Neural progenitor cell (in vitro differentiated cells): ENCODE measurements at regions not wholly inside any gene's neighbourhood (a gene's known extent, or its start where the extent isn't known, plus 50 kb on each side); places are given as distances from the start of the nearest gene placed in this dataset.
"Not testable (repeated sequence)": the region's sequence is repeated elsewhere in the genome, so short reads cannot be mapped to it uniquely, and the experiment has no call there.

Experiments used
- DNase-seq: peaks from one replicate; pipeline ENCODE4 v3.0.0-alpha.2; 2016; ENCODE audit warnings: low spot score
- H2AFZ ChIP-seq: fragments of 200-600 bp; sonication (generic); replicated peaks from 2 replicates; pipeline ENCODE4 v1.6.1; 2016; ENCODE audit warnings: antibody characterized with exemption
- H3F3A ChIP-seq: fragments of 200-600 bp; sonication (generic); 2 replicates; pipeline ENCODE4 v1.6.1; 2016; ENCODE audit warnings: antibody characterized with exemption, low read depth
- H3K27ac ChIP-seq: fragments of 200-600 bp; sonication (generic); 2 replicates; pipeline ENCODE4 v1.5.1; 2016; ENCODE audit warnings: mild to moderate bottlenecking
- H3K27me3 ChIP-seq: fragments of 200-600 bp; sonication (generic); 2 replicates; pipeline ENCODE4 v1.6.1; 2016; ENCODE audit warnings: mild to moderate bottlenecking, moderate library complexity
- H3K36me3 ChIP-seq: fragments of 200-600 bp; sonication (generic); 2 replicates; pipeline ENCODE4 v1.5.1; 2016
- H3K4me1 ChIP-seq: fragments of 200-600 bp; sonication (generic); 2 replicates; pipeline ENCODE4 v1.6.1; 2016; ENCODE audit warnings: mixed run types
- H3K4me2 ChIP-seq: fragments of 200-600 bp; sonication (generic); 2 replicates; pipeline ENCODE4 v1.6.1; 2016
- H3K4me3 ChIP-seq: fragments of 200-600 bp; sonication (generic); 2 replicates; pipeline ENCODE4 v1.5.1; 2016
- H3K79me2 ChIP-seq: fragments of 200-600 bp; sonication (generic); 2 replicates; pipeline ENCODE4 v1.6.1; 2016; ENCODE audit warnings: low read depth
- H3K9ac ChIP-seq: fragments of 200-600 bp; sonication (generic); 2 replicates; pipeline ENCODE4 v1.6.1; 2016
- H3K9me3 ChIP-seq: fragments of 200-600 bp; sonication (generic); 2 replicates; pipeline ENCODE4 v1.5.1; 2016; ENCODE audit warnings: low read depth
- H4K20me1 ChIP-seq: fragments of 200-600 bp; sonication (generic); 2 replicates; pipeline ENCODE4 v1.6.1; 2016; ENCODE audit warnings: low read depth
- H3K27ac Mint-ChIP-seq: 3 replicates; pipeline ENCODE4 v1.8.0; 2021; ENCODE audit warnings: mixed read lengths
- H3K27me3 Mint-ChIP-seq: 2 replicates; pipeline ENCODE4 v1.8.0; 2022; ENCODE audit warnings: low read depth, mild to moderate bottlenecking, inconsistent platforms, moderate library complexity, mixed read lengths; ENCODE audit not compliant: insufficient read depth
- H3K36me3 Mint-ChIP-seq: 3 replicates; pipeline ENCODE4 v1.8.0; 2021; ENCODE audit warnings: mixed read lengths
- H3K4me1 Mint-ChIP-seq: 3 replicates; pipeline ENCODE4 v1.8.0; 2021; ENCODE audit warnings: mixed read lengths
- H3K4me3 Mint-ChIP-seq: 3 replicates; pipeline ENCODE4 v1.8.0; 2021; ENCODE audit warnings: mild to moderate bottlenecking, moderate library complexity, mixed read lengths
- H3K9me3 Mint-ChIP-seq: 3 replicates; pipeline ENCODE4 v1.8.0; 2020; ENCODE audit warnings: mixed read lengths
- CTCF ChIP-seq: fragments of 200-600 bp; sonication (generic); IDR thresholded peaks from 2 replicates; pipeline ENCODE4 v1.5.1; 2017; ENCODE audit warnings: antibody characterized with exemption, mild to moderate bottlenecking
- EZH2 ChIP-seq: fragments of 200-600 bp; sonication (generic); IDR thresholded peaks from 2 replicates; pipeline ENCODE4 v1.6.1; 2017; ENCODE audit warnings: antibody characterized with exemption, mild to moderate bottlenecking, moderate library complexity
- EZH2phosphoT487 ChIP-seq: fragments of 200-600 bp; sonication (generic); IDR thresholded peaks from 2 replicates; pipeline ENCODE4 v1.6.1; 2017; ENCODE audit warnings: antibody characterized with exemption

GRCh38 chr6:68026483-68026882 is 608.6 kb upstream of the ADGRB3 start:
- H3K36me3 ChIP-seq: no peaks in the 10 kb centered on the region
- H3K79me2 ChIP-seq: no peaks in the 10 kb centered on the region
- H3K4me1 ChIP-seq: no peaks in the 10 kb centered on the region
- H3K9ac ChIP-seq: no peak overlapping the region
- Mint-ChIP-seq H3K4me1 (no peaks in the 10 kb centered on the region), H3K4me3 (no peak overlapping the region), H3K27me3 (no peaks in the 10 kb centered on the region), H3K9me3 (peaks cover 4% of the 10 kb centered on the region), H3K27ac (no peak overlapping the region), H3K36me3 (no peaks in the 10 kb centered on the region)
- DNase-seq: no peak
- no peaks in the 10 kb centered on the region for H3K9me3 ChIP-seq
- TF ChIP-seq EZH2: no peak
- TF ChIP-seq CTCF: no peak
- no peak for TF ChIP-seq EZH2phosphoT487
- H3F3A ChIP-seq: no peaks in the 10 kb centered on the region
- no peak overlapping the region for H3K27ac ChIP-seq
- H3K4me3 ChIP-seq: no peak overlapping the region
- H2AFZ ChIP-seq: no peak overlapping the region
- no peak overlapping the region for H3K4me2 ChIP-seq
- no peaks in the 10 kb centered on the region for H4K20me1 ChIP-seq
- H3K27me3 ChIP-seq: no peaks in the 10 kb centered on the region

GRCh38 chr6:68025764-68026163 is 609.3 kb upstream of the ADGRB3 start:
- Histone ChIP-seq H3K9ac (no peak overlapping the region), H3K4me3 (no peak overlapping the region), H3K27me3 (no peaks in the 10 kb centered on the region), H3K79me2 (no peaks in the 10 kb centered on the region), H3K4me1 (no peaks in the 10 kb centered on the region), H3K4me2 (no peak overlapping the region), H3K9me3 (no peaks in the 10 kb centered on the region), H3K36me3 (no peaks in the 10 kb centered on the region), H3F3A (no peaks in the 10 kb centered on the region), H3K27ac (no peak overlapping the region), H4K20me1 (no peaks in the 10 kb centered on the region), H2AFZ (no peak overlapping the region)
- no peaks in the 10 kb centered on the region for H3K36me3 Mint-ChIP-seq
- no peak overlapping the region for H3K4me3 Mint-ChIP-seq
- no peak for DNase-seq
- no peaks in the 10 kb centered on the region for H3K27me3 Mint-ChIP-seq
- peaks cover 4% of the 10 kb centered on the region for H3K9me3 Mint-ChIP-seq
- TF ChIP-seq CTCF (no peak), EZH2 (no peak), EZH2phosphoT487 (no peak)
- H3K27ac Mint-ChIP-seq: no peak overlapping the region
- H3K4me1 Mint-ChIP-seq: no peaks in the 10 kb centered on the region

GRCh38 chr6:68024570-68025269 is 610.4 kb upstream of the ADGRB3 start:
- H4K20me1 ChIP-seq: no peaks in the 10 kb centered on the region
- no peak overlapping the region for H3K27ac ChIP-seq
- TF ChIP-seq EZH2: no peak
- TF ChIP-seq CTCF: no peak
- no peak for TF ChIP-seq EZH2phosphoT487
- H2AFZ ChIP-seq: no peak overlapping the region
- Mint-ChIP-seq H3K36me3 (no peaks in the 10 kb centered on the region), H3K27ac (no peak overlapping the region), H3K4me1 (no peaks in the 10 kb centered on the region), H3K4me3 (no peak overlapping the region), H3K9me3 (peaks cover 4% of the 10 kb centered on the region), H3K27me3 (no peaks in the 10 kb centered on the region)
- no peaks in the 10 kb centered on the region for H3K27me3 ChIP-seq
- no peak overlapping the region for H3K4me3 ChIP-seq
- no peak overlapping the region for H3K4me2 ChIP-seq
- H3K36me3 ChIP-seq: no peaks in the 10 kb centered on the region
- no peaks in the 10 kb centered on the region for H3K4me1 ChIP-seq
- DNase-seq: no peak
- H3K9me3 ChIP-seq: no peaks in the 10 kb centered on the region
- no peak overlapping the region for H3K9ac ChIP-seq
- no peaks in the 10 kb centered on the region for H3K79me2 ChIP-seq
- no peaks in the 10 kb centered on the region for H3F3A ChIP-seq

GRCh38 chr6:68022968-68023367 is 612.1 kb upstream of the ADGRB3 start:
- not testable (repeated sequence) for H3K36me3 Mint-ChIP-seq, H4K20me1 ChIP-seq, DNase-seq, H3K27me3 Mint-ChIP-seq, H3K9me3 ChIP-seq, H3K4me3 ChIP-seq, H3K79me2 ChIP-seq, H3K9me3 Mint-ChIP-seq, H2AFZ ChIP-seq, H3K27me3 ChIP-seq, H3K27ac Mint-ChIP-seq, H3K4me1 ChIP-seq, H3K4me1 Mint-ChIP-seq, H3K27ac ChIP-seq, H3K36me3 ChIP-seq, H3F3A ChIP-seq, H3K4me3 Mint-ChIP-seq, H3K9ac ChIP-seq, H3K4me2 ChIP-seq
